Mesendoderm (in vitro differentiated cells): ENCODE measurements at regions not wholly inside any gene's neighbourhood (a gene's known extent, or its start where the extent isn't known, plus 50 kb on each side); places are given as distances from the start of the nearest gene placed in this dataset.
"Not testable (repeated sequence)": the region's sequence is repeated elsewhere in the genome, so short reads cannot be mapped to it uniquely, and the experiment has no call there.

ENCODE experiments used
- DNase-seq: peaks from one replicate; pipeline ENCODE4 v3.0.0; 2013
- H2AK5ac ChIP-seq: 2 replicates; pipeline ENCODE4 v1.6.1; 2013; ENCODE audit warnings: low read length, inconsistent platforms
- H2BK120ac ChIP-seq: 2 replicates; pipeline ENCODE4 v1.6.1; 2013; ENCODE audit warnings: low read depth, mild to moderate bottlenecking, low read length, moderate library complexity, mixed read lengths
- H2BK15ac ChIP-seq: replicated peaks from 2 replicates; pipeline ENCODE4 v1.6.1; 2013; ENCODE audit warnings: low read depth, mild to moderate bottlenecking, moderate library complexity
- H2BK5ac ChIP-seq: 2 replicates; pipeline ENCODE4 v1.6.1; 2013; ENCODE audit warnings: low read length, inconsistent platforms
- H3K18ac ChIP-seq: 2 replicates; pipeline ENCODE4 v1.6.1; 2013; ENCODE audit warnings: mild to moderate bottlenecking, low read length, mixed read lengths
- H3K23ac ChIP-seq: one replicate; pipeline ENCODE4 v1.6.1; 2013; ENCODE audit warnings: low read length
- H3K27ac ChIP-seq: 2 replicates; pipeline ENCODE4 v1.5.1; 2013; ENCODE audit warnings: low read depth, mild to moderate bottlenecking, inconsistent platforms, low read length, moderate library complexity
- H3K27me3 ChIP-seq: 2 replicates; pipeline ENCODE4 v1.6.1; 2013; ENCODE audit warnings: low read length, control low read depth, mild to moderate bottlenecking, inconsistent platforms; ENCODE audit not compliant: insufficient read depth, poor library complexity
- H3K36me3 ChIP-seq: 2 replicates; pipeline ENCODE4 v1.6.1; 2013; ENCODE audit warnings: low read length, inconsistent platforms; ENCODE audit not compliant: control insufficient read depth, insufficient read depth
- H3K4ac ChIP-seq: one replicate; pipeline ENCODE4 v1.6.1; 2013; ENCODE audit warnings: low read depth, mild to moderate bottlenecking, low read length, moderate library complexity
- H3K4me1 ChIP-seq: 2 replicates; pipeline ENCODE4 v1.6.1; 2013; ENCODE audit warnings: low read depth, low read length, inconsistent platforms; ENCODE audit not compliant: control insufficient read depth
- H3K4me2 ChIP-seq: 2 replicates; pipeline ENCODE4 v1.6.1; 2013; ENCODE audit warnings: low read length
- H3K4me3 ChIP-seq: 2 replicates; pipeline ENCODE4 v1.5.1; 2013; ENCODE audit warnings: mild to moderate bottlenecking, low read length
- H3K56ac ChIP-seq: one replicate; pipeline ENCODE4 v1.6.1; 2013; ENCODE audit warnings: low read length
- H3K79me1 ChIP-seq: 2 replicates; pipeline ENCODE4 v1.6.1; 2013; ENCODE audit warnings: low read length, inconsistent platforms
- H3K79me2 ChIP-seq: 2 replicates; pipeline ENCODE4 v1.6.1; 2013; ENCODE audit warnings: mild to moderate bottlenecking, low read length; ENCODE audit not compliant: control insufficient read depth, insufficient read depth
- H3K9ac ChIP-seq: 2 replicates; pipeline ENCODE4 v1.6.1; 2013; ENCODE audit warnings: low read length, inconsistent platforms
- H4K5ac ChIP-seq: one replicate; pipeline ENCODE4 v1.6.1; 2013; ENCODE audit warnings: low read length
- H4K8ac ChIP-seq: one replicate; pipeline ENCODE4 v1.6.1; 2013; ENCODE audit warnings: low read depth, mild to moderate bottlenecking, control low read depth, low read length, moderate library complexity
- WGBS: extraction: QIAGEN DNeasy Blood & Tissue Kit; methylation state at CpG from one replicate; pipeline ENCODE4 v1.1.7; 2013; ENCODE audit warnings: low lambda C conversion rate, missing lambda C conversion rate; ENCODE audit not compliant: insufficient coverage; ENCODE audit errors: extremely low coverage; 5-methylcytosine and 5-hydroxymethylcytosine counted together

DNA sequence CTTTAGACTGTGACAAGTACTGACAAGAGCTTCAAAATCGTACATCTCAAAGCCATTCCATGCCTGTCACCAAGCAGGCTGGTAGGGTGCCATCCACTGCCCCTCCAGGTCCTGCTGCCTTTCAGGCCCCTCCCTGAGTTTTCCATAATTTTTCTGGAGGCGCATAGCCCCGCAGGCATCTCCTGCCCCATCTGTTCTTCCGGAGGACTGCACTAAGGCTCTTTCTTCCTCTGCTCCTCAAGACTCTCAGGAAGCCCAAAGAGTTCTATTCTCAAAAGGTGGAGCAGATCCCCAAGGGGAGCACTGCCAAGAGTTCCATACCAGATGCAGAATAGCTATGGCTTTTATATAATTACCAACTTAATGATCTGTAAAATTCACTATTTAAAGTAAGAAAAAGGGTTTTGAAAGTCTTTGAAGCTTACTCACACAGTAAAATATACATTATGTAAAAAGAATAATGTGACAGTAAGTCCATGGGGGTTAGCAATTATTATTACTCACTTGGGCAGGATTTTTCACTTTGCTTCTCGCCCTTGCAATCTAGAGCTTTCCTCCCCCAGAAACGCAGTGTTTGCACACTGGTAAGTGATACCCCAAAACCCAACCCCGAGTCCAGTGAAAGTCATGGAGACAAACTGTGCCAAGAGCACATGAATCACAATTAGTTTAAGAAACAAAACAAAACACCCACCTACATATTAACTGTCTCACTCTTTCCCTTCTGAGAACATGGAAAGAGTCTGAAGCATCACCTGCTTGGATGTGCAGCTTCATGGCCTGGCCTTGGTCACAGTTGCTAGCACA, 114.1 kb upstream of the DAPK1 start:
- no peak overlapping the region for H3K23ac ChIP-seq
- no peak overlapping the region for H4K8ac ChIP-seq
- H2BK5ac ChIP-seq: no peak overlapping the region
- H3K4me2 ChIP-seq: no peak overlapping the region
- no peak overlapping the region for H2BK120ac ChIP-seq
- no peaks in the 10 kb centered on the region for H3K79me2 ChIP-seq
- no peak overlapping the region for H3K9ac ChIP-seq
- H3K4me1 ChIP-seq: no peaks in the 10 kb centered on the region
- no peak overlapping the region for H4K5ac ChIP-seq
- no peak overlapping the region for H2AK5ac ChIP-seq
- no peaks in the 10 kb centered on the region for H3K36me3 ChIP-seq
- no peak overlapping the region for H3K4me3 ChIP-seq
- DNase-seq: no peak
- no peak overlapping the region for H3K4ac ChIP-seq
- no peaks in the 10 kb centered on the region for H3K79me1 ChIP-seq
- H3K18ac ChIP-seq: no peak overlapping the region
- H3K27me3 ChIP-seq: no peaks in the 10 kb centered on the region
- no CpG with 5 or more reads among the region's 7 CpGs for WGBS
- no peak overlapping the region for H3K27ac ChIP-seq
- no peak overlapping the region for H3K56ac ChIP-seq
- no peak overlapping the region for H2BK15ac ChIP-seq

- no peak overlapping the region for H3K27ac ChIP-seq
- H3K36me3 ChIP-seq: no peaks in the 10 kb centered on the region
- H3K23ac ChIP-seq: no peak overlapping the region
- no peak overlapping the region for H4K5ac ChIP-seq
- no peak overlapping the region for H3K18ac ChIP-seq
- no peak overlapping the region for H2BK5ac ChIP-seq
- H4K8ac ChIP-seq: no peak overlapping the region
- no peak overlapping the region for H3K9ac ChIP-seq
- no peak overlapping the region for H2AK5ac ChIP-seq
- H3K56ac ChIP-seq: no peak overlapping the region
- H3K27me3 ChIP-seq: no peaks in the 10 kb centered on the region
- H2BK120ac ChIP-seq: no peak overlapping the region
- no peaks in the 10 kb centered on the region for H3K4me1 ChIP-seq
- no peak overlapping the region for H2BK15ac ChIP-seq
- H3K79me1 ChIP-seq: no peaks in the 10 kb centered on the region
- no peaks in the 10 kb centered on the region for H3K79me2 ChIP-seq
- no peak overlapping the region for H3K4ac ChIP-seq
- WGBS: no CpG with 5 or more reads among the region's 2 CpGs
- H3K4me2 ChIP-seq: no peak overlapping the region
- DNase-seq: no peak
- H3K4me3 ChIP-seq: no peak overlapping the region
Measured at GRCh38 chr9:87386490-87387025, 111.1 kb upstream of the DAPK1 start.

DNA sequence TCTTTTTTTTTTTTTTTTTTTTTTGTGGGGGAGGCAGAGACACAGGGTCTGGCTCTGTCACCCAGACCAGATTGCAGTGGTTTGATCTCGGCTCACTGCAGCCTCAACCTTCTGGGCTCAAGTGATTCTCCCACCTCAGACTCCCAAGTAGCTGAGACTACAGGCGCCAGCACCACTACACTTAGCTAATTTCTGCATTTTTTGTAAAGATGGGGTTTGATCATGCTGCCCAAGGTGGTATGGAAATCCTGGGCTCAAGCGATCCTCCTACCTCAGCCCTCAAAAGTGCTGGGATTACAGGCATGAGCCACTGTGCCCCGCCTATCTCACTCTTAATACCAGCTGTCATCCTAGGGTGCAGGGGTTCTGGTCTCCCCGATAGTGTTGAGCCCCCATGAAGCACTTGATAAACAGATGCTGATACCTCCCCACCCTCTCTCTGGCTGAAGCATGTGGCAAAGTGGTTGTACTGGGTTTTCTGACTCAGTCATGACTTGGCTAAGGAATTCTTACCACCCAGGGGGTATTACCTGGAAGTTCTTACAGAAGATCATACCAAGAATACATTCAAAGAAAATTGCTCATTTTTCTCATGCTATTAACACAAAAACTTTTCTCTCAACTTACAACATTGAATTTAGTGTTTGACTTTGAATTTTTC, 110.2 kb upstream of the DAPK1 start:
- no peak overlapping the region for H3K4me3 ChIP-seq
- WGBS: no CpG with 5 or more reads among the region's 5 CpGs
- H2BK120ac ChIP-seq: no peak overlapping the region
- no peaks in the 10 kb centered on the region for H3K27me3 ChIP-seq
- H3K23ac ChIP-seq: no peak overlapping the region
- H3K4ac ChIP-seq: no peak overlapping the region
- H3K9ac ChIP-seq: no peak overlapping the region
- H3K79me1 ChIP-seq: no peaks in the 10 kb centered on the region
- no peak overlapping the region for H2BK5ac ChIP-seq
- H4K5ac ChIP-seq: no peak overlapping the region
- H3K4me1 ChIP-seq: no peaks in the 10 kb centered on the region
- H3K56ac ChIP-seq: no peak overlapping the region
- H2BK15ac ChIP-seq: no peak overlapping the region
- H3K36me3 ChIP-seq: no peaks in the 10 kb centered on the region
- H3K4me2 ChIP-seq: no peak overlapping the region
- H3K27ac ChIP-seq: no peak overlapping the region
- no peaks in the 10 kb centered on the region for H3K79me2 ChIP-seq
- no peak overlapping the region for H4K8ac ChIP-seq
- H3K18ac ChIP-seq: no peak overlapping the region
- H2AK5ac ChIP-seq: no peak overlapping the region
- peak; percentile 64 for DNase-seq

- H3K79me2 ChIP-seq, H3K79me1 ChIP-seq, H2BK15ac ChIP-seq, H4K8ac ChIP-seq, H3K27ac ChIP-seq, H3K56ac ChIP-seq, H2BK120ac ChIP-seq, H3K23ac ChIP-seq, DNase-seq, H3K36me3 ChIP-seq, H3K4me3 ChIP-seq, H3K4me2 ChIP-seq, H2BK5ac ChIP-seq, H3K18ac ChIP-seq, H4K5ac ChIP-seq, H3K4ac ChIP-seq, H3K4me1 ChIP-seq, H3K27me3 ChIP-seq, H3K9ac ChIP-seq, H2AK5ac ChIP-seq: not testable (repeated sequence)
- WGBS: no CpG with 5 or more reads among the region's 8 CpGs
Measured at GRCh38 chr9:87388708-87389107, 109.0 kb upstream of the DAPK1 start.

GRCh38 chr9:87389936-87390335, 107.7 kb upstream of the DAPK1 start:
- Histone ChIP-seq H2BK15ac (no peak overlapping the region), H3K79me1 (no peaks in the 10 kb centered on the region), H2BK5ac (no peak overlapping the region), H3K18ac (no peak overlapping the region), H3K36me3 (no peaks in the 10 kb centered on the region), H3K4me1 (no peaks in the 10 kb centered on the region), H3K4me2 (no peak overlapping the region), H2AK5ac (no peak overlapping the region), H3K79me2 (no peaks in the 10 kb centered on the region), H3K4ac (no peak overlapping the region), H2BK120ac (no peak overlapping the region), H3K23ac (no peak overlapping the region), H3K4me3 (no peak overlapping the region), H4K5ac (no peak overlapping the region), H4K8ac (no peak overlapping the region), H3K9ac (no peak overlapping the region), H3K27ac (no peak overlapping the region), H3K27me3 (no peaks in the 10 kb centered on the region), H3K56ac (no peak overlapping the region)
- no CpG with 5 or more reads among the region's 3 CpGs for WGBS
- no peak for DNase-seq
